Stomach (tissue), 4 donors: ENCODE measurements at regions not wholly inside any gene's neighbourhood (a gene's known extent, or its start where the extent isn't known, plus 50 kb on each side); places are given as distances from the start of the nearest gene placed in this dataset.

Source experiments
- CTCF ChIP-seq, 7 experiments: fragments of 450-650 bp in 4 of 7; fragments of 200-600 bp in 3 of 7; sonication (generic) in 3 of 7; IDR thresholded peaks; one replicate each; pipeline ENCODE4 v1.5.1; 2016 to 2019; ENCODE audit warnings: antibody characterized with exemption in 7 of 7, control low read depth in 2 of 7, mild to moderate bottlenecking in 1 of 7
- EP300 ChIP-seq: sonication (generic); formaldehyde crosslinking; IDR thresholded peaks from one replicate; pipeline ENCODE4 v1.6.1; 2017; ENCODE audit warnings: antibody characterized with exemption
- POLR2A ChIP-seq, 4 donors: fragments of 450-650 bp; IDR thresholded peaks; one replicate each; pipeline ENCODE4 v1.6.1; 2016; ENCODE audit warnings: antibody characterized with exemption in 4 of 4, control low read depth in 2 of 4, mild to moderate bottlenecking in 1 of 4, moderate library complexity in 1 of 4

GRCh38 chr15:46930426-46930825 is 786.9 kb upstream of the SEMA6D start:
- no peak for TF ChIP-seq CTCF (IDR thresholded peaks at IDR 0.05)
- TF ChIP-seq POLR2A (IDR thresholded peaks at IDR 0.05), result no peak
- no peak for TF ChIP-seq EP300
